Activated T-helper 1 cell treated with anti-CD3 and anti-CD28 coated beads, Interleukin-12 subunit alpha, Interleukin-12 subunit beta, Interleukin-2, Interleukin-4 antibody, amounts not matched to agents 30 ng/mL and 10 ng/mL and 1 ng/mL, durations not matched to agents 14 hours and 24 hours and 36 hours (primary cell): ENCODE measurements at regions not wholly inside any gene's neighbourhood (a gene's known extent, or its start where the extent isn't known, plus 50 kb on each side); places are given as distances from the start of the nearest gene placed in this dataset.
A peak's percentile ranks its signal among the peaks of the same experiment; 100 is the strongest.
"Not testable (repeated sequence)": the region's sequence is repeated elsewhere in the genome, so short reads cannot be mapped to it uniquely, and the experiment has no call there.

Source experiments
- DNase-seq: peaks from one replicate; pipeline ENCODE4 v3.0.0; 2021; ENCODE audit warnings: low spot score
- H3K27ac Mint-ChIP-seq: one replicate; pipeline ENCODE4 v1.8.0; 2021; ENCODE audit warnings: mild to moderate bottlenecking, mixed read lengths
- H3K27me3 Mint-ChIP-seq: one replicate; pipeline ENCODE4 v1.8.0; 2022; ENCODE audit warnings: mild to moderate bottlenecking, moderate library complexity, mixed read lengths; ENCODE audit not compliant: insufficient read depth
- H3K36me3 Mint-ChIP-seq: one replicate; pipeline ENCODE4 v1.8.0; 2021; ENCODE audit warnings: low read depth, mixed read lengths
- H3K4me1 Mint-ChIP-seq: one replicate; pipeline ENCODE4 v1.8.0; 2021; ENCODE audit warnings: low read depth, mixed read lengths
- H3K4me3 Mint-ChIP-seq: one replicate; pipeline ENCODE4 v1.8.0; 2021; ENCODE audit warnings: mild to moderate bottlenecking, moderate library complexity, mixed read lengths
- H3K9me3 Mint-ChIP-seq: one replicate; pipeline ENCODE4 v1.8.0; 2021; ENCODE audit warnings: mixed read lengths
- intact Hi-C: fragments of 100-400 bp; cut with micrococcal nuclease; formaldehyde crosslinking; loops from one replicate; pipeline ENCODE4 v1.15.1; 2024

DNA sequence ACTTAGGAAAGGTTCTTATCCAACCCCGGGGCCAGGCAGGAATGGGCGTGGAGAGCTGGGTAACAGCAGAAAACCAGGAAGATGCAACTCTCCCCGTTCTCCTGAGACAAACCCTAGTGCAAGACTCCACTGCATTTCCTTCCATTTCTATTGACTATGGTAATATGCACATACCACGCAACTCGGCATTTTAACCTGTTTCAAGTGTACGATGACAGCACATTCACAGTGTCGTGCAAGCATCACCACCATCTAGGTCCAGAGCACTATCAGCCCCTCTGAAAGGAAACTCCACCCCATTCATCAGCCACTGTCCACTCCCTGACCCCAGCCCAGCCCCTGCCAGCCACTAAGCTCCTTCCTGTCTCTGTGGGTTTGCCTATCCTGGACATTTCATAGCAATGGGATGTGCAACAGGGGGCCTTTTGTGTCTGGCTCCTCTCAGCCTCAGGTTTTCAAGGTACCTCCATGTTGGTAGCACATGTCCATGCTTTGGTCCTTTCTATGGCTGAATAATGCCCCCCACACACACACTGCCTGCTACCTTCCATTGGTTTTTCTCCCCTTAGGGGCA lies 441.9 kb downstream of the SOX9 start:
- H3K4me3 Mint-ChIP-seq = no peak overlapping the region

GRCh38 chr17:72563952-72564351 lies 443.1 kb downstream of the SOX9 start:
- intact Hi-C loops = no loop called here
- Mint-ChIP-seq H3K36me3 (no peaks in the 10 kb centered on the region), H3K4me3 (no peak overlapping the region), H3K27ac (no peak overlapping the region), H3K4me1 (peaks cover 13% of the 10 kb centered on the region), H3K27me3 (peaks cover 10% of the 10 kb centered on the region), H3K9me3 (no peaks in the 10 kb centered on the region)
- no peak for DNase-seq

More for the DNA sequence above, 441.9 kb downstream of the SOX9 start:
- intact Hi-C loops = no loop called here
- DNase-seq = no peak
- Mint-ChIP-seq H3K27me3 (peaks cover 10% of the 10 kb centered on the region), H3K27ac (no peak overlapping the region), H3K9me3 (no peaks in the 10 kb centered on the region), H3K4me1 (peaks cover 13% of the 10 kb centered on the region), H3K36me3 (no peaks in the 10 kb centered on the region)

- no peaks in the 10 kb centered on the region for H3K9me3 Mint-ChIP-seq
- H3K27ac Mint-ChIP-seq = no peak overlapping the region
- intact Hi-C loops = no loop called here
- peaks cover 10% of the 10 kb centered on the region for H3K27me3 Mint-ChIP-seq
- H3K36me3 Mint-ChIP-seq = no peaks in the 10 kb centered on the region
- H3K4me1 Mint-ChIP-seq = peaks cover 13% of the 10 kb centered on the region
- no peak overlapping the region for H3K4me3 Mint-ChIP-seq
- DNase-seq = no peak
Observed at GRCh38 chr17:72565006-72565405, 444.2 kb downstream of the SOX9 start.

DNA sequence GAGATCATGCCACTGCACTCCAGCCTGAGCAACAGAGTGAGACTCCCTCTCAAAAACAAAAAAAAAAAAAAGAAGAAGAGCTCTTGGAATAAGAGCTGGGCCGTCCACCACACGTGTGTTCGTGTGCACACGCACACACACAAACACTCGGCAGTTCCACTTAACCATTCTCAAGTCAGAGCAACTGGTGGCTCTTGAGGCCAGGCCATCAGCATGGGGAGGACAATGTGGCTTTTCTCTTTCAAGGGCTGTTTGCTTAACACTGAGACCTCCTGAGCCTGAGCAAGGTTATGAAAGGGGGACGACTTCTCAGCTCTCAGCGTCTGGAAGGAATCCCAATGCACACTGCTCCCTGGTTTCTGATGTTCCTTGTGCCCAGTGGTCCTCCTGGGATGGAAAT lies 444.9 kb downstream of the SOX9 start:
- Mint-ChIP-seq H3K4me3 (no peak overlapping the region), H3K4me1 (peaks cover 13% of the 10 kb centered on the region)
- intact Hi-C loops = no loop called here

GRCh38 chr17:72566671-72567484 lies 446.1 kb downstream of the SOX9 start:
- intact Hi-C loops = no loop called here
- H3K27ac Mint-ChIP-seq = no peak overlapping the region
- no peaks in the 10 kb centered on the region for H3K36me3 Mint-ChIP-seq
- DNase-seq = no peak
- no peaks in the 10 kb centered on the region for H3K9me3 Mint-ChIP-seq
- peaks cover 13% of the 10 kb centered on the region for H3K4me1 Mint-ChIP-seq
- H3K27me3 Mint-ChIP-seq = peaks cover 10% of the 10 kb centered on the region
- peak overlapping the region; percentile 17 for H3K4me3 Mint-ChIP-seq

More for the DNA sequence above, 444.9 kb downstream of the SOX9 start:
- DNase-seq = no peak
- Mint-ChIP-seq H3K27ac (no peak overlapping the region), H3K9me3 (no peaks in the 10 kb centered on the region), H3K36me3 (no peaks in the 10 kb centered on the region), H3K27me3 (peaks cover 10% of the 10 kb centered on the region)

DNA sequence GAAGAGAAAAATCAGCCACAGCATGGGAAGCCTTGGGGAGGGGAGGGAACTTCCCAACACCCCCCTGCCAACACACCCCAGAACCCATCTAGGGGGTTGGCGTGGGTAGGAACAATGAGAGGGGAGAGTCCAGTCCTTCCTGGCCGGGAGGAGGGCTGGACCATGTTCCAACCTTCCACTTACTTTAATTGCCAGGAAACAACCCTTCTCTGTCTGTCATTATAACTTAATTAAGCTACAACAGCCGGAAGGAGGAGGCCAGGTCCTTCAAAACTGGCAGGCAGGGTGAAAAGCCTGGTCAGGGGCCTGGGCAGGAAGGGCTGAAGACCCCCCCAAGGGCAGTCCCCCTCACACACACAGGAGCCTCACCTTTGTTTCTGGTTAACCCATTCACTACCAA lies 447.0 kb downstream of the SOX9 start:
- no peak overlapping the region for H3K27ac Mint-ChIP-seq
- H3K4me3 Mint-ChIP-seq = no peak overlapping the region
- DNase-seq = no peak
- intact Hi-C loops = no loop called here
- peaks cover 10% of the 10 kb centered on the region for H3K27me3 Mint-ChIP-seq
- H3K9me3 Mint-ChIP-seq = no peaks in the 10 kb centered on the region
- H3K36me3 Mint-ChIP-seq = no peaks in the 10 kb centered on the region
- H3K4me1 Mint-ChIP-seq = peaks cover 13% of the 10 kb centered on the region

DNA sequence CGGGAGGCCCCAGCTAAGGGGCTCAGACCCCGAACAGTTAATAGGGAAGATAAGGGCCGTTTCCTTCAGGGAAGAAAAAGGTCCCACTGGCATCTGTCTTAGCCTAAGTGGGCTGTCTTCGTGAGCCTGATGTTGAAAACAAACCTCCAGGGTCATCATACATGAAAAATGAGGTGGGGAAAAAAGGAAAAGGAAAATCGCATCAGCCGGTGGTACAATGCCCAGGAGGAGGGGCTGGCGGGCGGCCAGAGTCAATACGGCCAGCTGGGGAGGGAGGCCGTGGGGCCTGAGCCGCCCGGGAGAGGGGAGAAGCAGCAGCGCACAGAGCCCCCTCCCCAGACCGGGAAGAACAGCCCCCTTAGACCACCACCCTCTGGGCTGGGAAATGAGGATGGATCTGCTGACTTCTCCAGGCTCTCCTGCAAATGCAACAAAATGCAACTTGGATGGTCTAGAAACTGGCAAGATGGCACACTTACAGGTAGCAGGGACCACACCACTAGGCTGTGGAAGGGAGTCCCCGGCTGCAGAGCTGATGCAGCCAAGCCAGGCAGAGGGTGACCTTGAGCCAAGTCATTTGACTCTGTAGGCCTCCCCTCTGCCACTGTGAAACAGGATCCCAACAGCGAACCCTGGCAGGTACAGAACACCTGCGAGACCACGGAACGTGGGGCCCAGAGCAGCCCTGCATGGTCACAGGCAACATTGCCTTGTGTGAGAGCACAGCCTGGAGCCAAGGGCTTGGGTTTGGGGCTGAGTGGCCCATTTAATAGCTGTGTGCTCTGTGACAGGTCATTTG lies 448.5 kb downstream of the SOX9 start:
- no peaks in the 10 kb centered on the region for H3K36me3 Mint-ChIP-seq
- no peak overlapping the region for H3K4me3 Mint-ChIP-seq
- H3K27ac Mint-ChIP-seq = no peak overlapping the region
- H3K9me3 Mint-ChIP-seq = no peaks in the 10 kb centered on the region
- H3K27me3 Mint-ChIP-seq = peaks cover 11% of the 10 kb centered on the region
- intact Hi-C loops = no loop called here
- DNase-seq = no peak
- H3K4me1 Mint-ChIP-seq = peaks cover 13% of the 10 kb centered on the region

- Mint-ChIP-seq H3K9me3 (no peaks in the 10 kb centered on the region), H3K36me3 (no peaks in the 10 kb centered on the region), H3K4me1 (peaks cover 7% of the 10 kb centered on the region), H3K27ac (no peak overlapping the region), H3K4me3 (no peak overlapping the region), H3K27me3 (peaks cover 14% of the 10 kb centered on the region)
- intact Hi-C loops = no loop called here
- DNase-seq = no peak
Observed at GRCh38 chr17:72571813-72572396, 451.1 kb downstream of the SOX9 start.

DNA sequence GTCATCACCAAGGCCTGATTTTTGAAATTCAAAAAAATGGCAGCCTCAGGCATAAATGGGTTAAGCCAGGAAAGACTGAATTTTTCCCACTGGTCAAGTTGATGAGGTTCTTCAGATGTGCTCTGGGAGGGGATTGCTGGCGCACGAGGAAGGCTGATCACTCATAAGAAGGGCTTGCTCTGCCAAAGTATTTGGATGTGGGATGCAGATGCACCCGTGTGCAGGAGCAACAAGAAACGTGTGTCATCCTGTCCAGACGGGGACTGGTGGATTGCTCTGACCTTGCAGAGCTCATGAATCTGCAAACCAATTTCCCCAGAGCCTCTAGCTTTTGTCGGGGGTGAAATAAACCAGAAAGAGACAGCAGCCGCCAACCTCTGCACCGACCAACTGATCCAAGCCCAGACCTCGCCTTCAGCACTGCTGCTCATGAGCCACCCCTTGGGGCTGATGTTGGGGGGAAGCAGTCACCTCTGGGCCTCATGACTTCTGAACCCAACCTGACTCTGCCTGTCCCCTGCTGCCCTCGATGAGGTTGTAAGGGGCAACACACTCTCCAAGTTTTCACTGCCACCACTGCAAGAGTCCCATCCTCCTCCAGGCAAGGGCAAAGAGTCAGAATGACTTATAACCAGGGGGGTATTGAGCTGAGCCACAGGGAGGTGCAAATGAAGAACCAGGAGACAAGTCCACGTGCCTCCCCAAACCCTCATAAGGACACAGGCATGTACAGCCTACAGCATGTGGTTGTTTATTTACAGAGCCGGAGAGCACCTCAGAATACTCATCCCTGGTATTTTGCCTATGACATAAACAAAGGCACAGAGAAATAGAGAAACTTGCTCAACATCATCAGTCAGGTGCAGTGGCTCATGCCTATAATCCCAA lies 452.0 kb downstream of the SOX9 start:
- H3K27ac Mint-ChIP-seq = no peak overlapping the region
- no peaks in the 10 kb centered on the region for H3K9me3 Mint-ChIP-seq
- H3K4me3 Mint-ChIP-seq = no peak overlapping the region
- H3K36me3 Mint-ChIP-seq = no peaks in the 10 kb centered on the region
- no peak for DNase-seq
- intact Hi-C loops = no loop called here
- peaks cover 14% of the 10 kb centered on the region for H3K27me3 Mint-ChIP-seq
- H3K4me1 Mint-ChIP-seq = no peaks in the 10 kb centered on the region

- intact Hi-C loops, H3K4me3 Mint-ChIP-seq, H3K9me3 Mint-ChIP-seq, H3K27ac Mint-ChIP-seq, DNase-seq, H3K4me1 Mint-ChIP-seq, H3K36me3 Mint-ChIP-seq: not testable (repeated sequence)
- peaks cover 14% of the 10 kb centered on the region for H3K27me3 Mint-ChIP-seq
Observed at GRCh38 chr17:72573492-72573801, 452.6 kb downstream of the SOX9 start.

- intact Hi-C loops = no loop called here
- H3K27me3 Mint-ChIP-seq = peaks cover 18% of the 10 kb centered on the region
- H3K4me3 Mint-ChIP-seq = no peak overlapping the region
- no peak overlapping the region for H3K27ac Mint-ChIP-seq
- H3K4me1 Mint-ChIP-seq = no peaks in the 10 kb centered on the region
- no peak for DNase-seq
- H3K36me3 Mint-ChIP-seq = no peaks in the 10 kb centered on the region
- H3K9me3 Mint-ChIP-seq = no peaks in the 10 kb centered on the region
Observed at GRCh38 chr17:72574675-72575510, 454.1 kb downstream of the SOX9 start.
